OCI-LY1 (cell line): ENCODE measurements at regions not wholly inside any gene's neighbourhood (a gene's known extent, or its start where the extent isn't known, plus 50 kb on each side); places are given as distances from the start of the nearest gene placed in this dataset.
A peak's percentile ranks its signal among the peaks of the same experiment; 100 is the strongest.
"Not testable (repeated sequence)": the region's sequence is repeated elsewhere in the genome, so short reads cannot be mapped to it uniquely, and the experiment has no call there.

Experiments used
- H2AFZ ChIP-seq: fragments of 200-600 bp; sonication (generic), shearing (Covaris generic); 2 replicates; pipeline ENCODE4 v1.6.0; 2014; ENCODE audit warnings: antibody characterized with exemption, mild to moderate bottlenecking, low read length
- H3F3A ChIP-seq: fragments of 200-600 bp; sonication (generic), shearing (Covaris generic); 2 replicates; pipeline ENCODE4 v1.6.0; 2014; ENCODE audit warnings: mild to moderate bottlenecking, antibody characterized with exemption, low read length, moderate library complexity; ENCODE audit not compliant: insufficient read depth
- H3K27ac ChIP-seq: fragments of 200-600 bp; sonication (generic); 2 replicates; pipeline ENCODE4 v1.5.1; 2014; ENCODE audit warnings: low read length, mixed run types, mild to moderate bottlenecking, low read depth; ENCODE audit not compliant: poor library complexity, severe bottlenecking
- H3K27me3 ChIP-seq: fragments of 200-600 bp; sonication (generic); 2 replicates; pipeline ENCODE4 v1.6.0; 2014; ENCODE audit warnings: antibody characterized with exemption, mild to moderate bottlenecking, low read length, moderate library complexity; ENCODE audit not compliant: insufficient read depth
- H3K36me3 ChIP-seq: fragments of 200-600 bp; sonication (generic); 2 replicates; pipeline ENCODE4 v1.6.1; 2014; ENCODE audit warnings: mild to moderate bottlenecking, antibody characterized with exemption, low read length, moderate library complexity, mixed read lengths; ENCODE audit not compliant: insufficient read depth
- H3K4me1 ChIP-seq: fragments of 200-600 bp; sonication (generic); 2 replicates; pipeline ENCODE4 v1.5.1; 2014; ENCODE audit warnings: mild to moderate bottlenecking, low read length, moderate library complexity; ENCODE audit not compliant: insufficient read depth, severe bottlenecking
- H3K4me2 ChIP-seq: fragments of 200-600 bp; sonication (generic), shearing (Covaris generic); 2 replicates; pipeline ENCODE4 v1.6.1; 2014; ENCODE audit warnings: low read length
- H3K4me3 ChIP-seq: fragments of 200-600 bp; sonication (generic); 2 replicates; pipeline ENCODE4 v1.5.1; 2014; ENCODE audit warnings: low read length, low read depth, mild to moderate bottlenecking, mixed read lengths; ENCODE audit not compliant: poor library complexity, severe bottlenecking
- H3K79me2 ChIP-seq: fragments of 200-600 bp; shearing (Covaris generic); 2 replicates; pipeline ENCODE4 v1.6.1; 2016; ENCODE audit warnings: mixed run types, low read length, mixed read lengths; ENCODE audit not compliant: insufficient read depth
- H3K9ac ChIP-seq: fragments of 200-600 bp; sonication (generic), shearing (Covaris generic); 2 replicates; pipeline ENCODE4 v1.6.1; 2014; ENCODE audit warnings: mild to moderate bottlenecking, low read length, mixed read lengths
- H3K9me2 ChIP-seq: fragments of 200-600 bp; sonication (generic), shearing (Covaris generic); 2 replicates; pipeline ENCODE4 v1.6.1; 2014; ENCODE audit warnings: low read depth, mild to moderate bottlenecking, low read length, mixed read lengths
- H3K9me3 ChIP-seq: fragments of 200-600 bp; shearing (Covaris generic); 2 replicates; pipeline ENCODE4 v1.6.1; 2014; ENCODE audit warnings: low read length, mixed read lengths
- H4K20me1 ChIP-seq: fragments of 200-600 bp; sonication (generic), shearing (Covaris generic); 2 replicates; pipeline ENCODE4 v1.6.0; 2016; ENCODE audit warnings: mild to moderate bottlenecking, low read length; ENCODE audit not compliant: insufficient read depth
- CTCF ChIP-seq: fragments of 200-600 bp; sonication (generic), shearing (Covaris generic); IDR thresholded peaks from 2 replicates; pipeline ENCODE4 v1.5.1; 2017; ENCODE audit warnings: mild to moderate bottlenecking, antibody characterized with exemption, low read length, moderate library complexity, mixed read lengths
- EZH2 ChIP-seq: fragments of 200-600 bp; sonication (generic), shearing (Covaris generic); IDR thresholded peaks from 2 replicates; pipeline ENCODE4 v1.8.0; 2017; ENCODE audit warnings: borderline replicate concordance, mixed run types, mild to moderate bottlenecking, antibody characterized with exemption, low read length, moderate library complexity, mixed read lengths

GRCh38 chr16:5252791-5253190 is 155.2 kb upstream of the EEF2KMT start:
- H3K9me3 ChIP-seq = no peaks in the 10 kb centered on the region
- H2AFZ ChIP-seq = no peak overlapping the region
- no peaks in the 10 kb centered on the region for H3K27me3 ChIP-seq
- H3K36me3 ChIP-seq = no peaks in the 10 kb centered on the region
- no peak overlapping the region for H3K4me2 ChIP-seq
- H3F3A ChIP-seq = no peaks in the 10 kb centered on the region
- H3K79me2 ChIP-seq = no peaks in the 10 kb centered on the region
- H3K9me2 ChIP-seq = no peaks in the 10 kb centered on the region
- no peak overlapping the region for H3K9ac ChIP-seq
- TF ChIP-seq EZH2 = no peak
- TF ChIP-seq CTCF = no peak
- H3K27ac ChIP-seq = no peak overlapping the region
- no peaks in the 10 kb centered on the region for H3K4me1 ChIP-seq
- H4K20me1 ChIP-seq = no peaks in the 10 kb centered on the region
- no peak overlapping the region for H3K4me3 ChIP-seq

DNA sequence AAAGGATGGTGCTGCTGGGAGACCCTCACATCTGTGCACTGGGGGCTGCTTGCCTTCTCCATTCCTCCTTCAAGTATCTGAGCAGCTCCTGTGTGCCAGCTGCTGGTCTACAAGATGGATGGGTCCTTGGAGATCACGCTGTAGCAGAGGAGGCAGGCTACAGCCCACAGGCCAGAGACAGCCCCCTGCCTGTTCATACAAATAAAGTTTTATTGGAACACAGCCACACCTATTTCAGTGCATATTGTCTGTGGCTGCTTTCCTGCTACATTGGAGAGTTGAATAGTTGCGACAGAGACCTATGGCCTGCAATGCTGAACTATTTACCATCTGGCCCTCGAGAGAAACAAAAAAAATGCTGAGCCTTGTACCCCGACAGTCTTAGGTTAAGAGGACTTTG is 149.8 kb upstream of the EEF2KMT start:
- H2AFZ ChIP-seq = not testable (repeated sequence)

DNA sequence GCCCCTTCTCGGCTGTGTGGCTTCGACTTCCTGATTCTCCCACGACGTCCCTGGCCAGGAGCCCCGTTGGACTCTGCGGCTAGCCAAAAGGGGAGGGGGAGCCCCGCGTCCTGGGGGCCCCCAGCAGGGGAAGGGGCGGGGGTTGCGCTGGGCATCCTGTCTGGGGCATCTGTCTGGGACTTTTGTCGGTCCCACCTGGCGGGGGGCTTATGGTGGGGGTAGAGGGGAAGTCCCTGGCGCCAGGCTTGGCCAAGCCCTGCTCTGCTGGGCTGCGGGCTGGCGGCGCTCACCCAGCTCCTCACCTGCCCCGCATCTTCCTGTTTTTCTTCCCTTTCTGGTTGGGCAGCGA is 142.7 kb upstream of the EEF2KMT start:
- H3K27me3 ChIP-seq, H3K4me2 ChIP-seq, H3F3A ChIP-seq, H3K79me2 ChIP-seq, H3K4me1 ChIP-seq, H2AFZ ChIP-seq, H3K9ac ChIP-seq, H3K4me3 ChIP-seq, H3K9me3 ChIP-seq, H3K27ac ChIP-seq, H3K9me2 ChIP-seq, H3K36me3 ChIP-seq, H4K20me1 ChIP-seq: not testable (repeated sequence)

More for the DNA sequence above, 149.8 kb upstream of the EEF2KMT start:
- not testable (repeated sequence) for H3K27me3 ChIP-seq, H3K79me2 ChIP-seq, H3K36me3 ChIP-seq, H3K9ac ChIP-seq, H3K9me3 ChIP-seq, H3K4me2 ChIP-seq, H3K27ac ChIP-seq, H4K20me1 ChIP-seq, H3K4me3 ChIP-seq, H3F3A ChIP-seq, H3K4me1 ChIP-seq, H3K9me2 ChIP-seq

- not testable (repeated sequence) for H3F3A ChIP-seq, H2AFZ ChIP-seq, H4K20me1 ChIP-seq, H3K27ac ChIP-seq, H3K9me3 ChIP-seq, H3K36me3 ChIP-seq, H3K27me3 ChIP-seq, H3K4me2 ChIP-seq, H3K9me2 ChIP-seq, H3K4me3 ChIP-seq, H3K4me1 ChIP-seq, H3K79me2 ChIP-seq, H3K9ac ChIP-seq
- peak; percentile 14; the same call in 1 of the 2 replicates for TF ChIP-seq CTCF
Observed at GRCh38 chr16:5239472-5240277, 142.1 kb upstream of the EEF2KMT start.
